Endothelial cell (in vitro differentiated cells): ENCODE measurements at regions not wholly inside any gene's neighbourhood (a gene's known extent, or its start where the extent isn't known, plus 50 kb on each side); places are given as distances from the start of the nearest gene placed in this dataset.

ENCODE experiments used
- DNase-seq: peaks from one replicate; pipeline ENCODE4 v3.0.0; 2021; ENCODE audit warnings: low spot score
- H3K27ac Mint-ChIP-seq: one replicate; pipeline ENCODE4 v1.8.0; 2021; ENCODE audit warnings: mixed read lengths, inconsistent platforms; ENCODE audit not compliant: unreplicated experiment
- H3K27me3 Mint-ChIP-seq: one replicate; pipeline ENCODE4 v1.8.0; 2021; ENCODE audit warnings: mild to moderate bottlenecking, moderate library complexity, mixed read lengths, inconsistent platforms; ENCODE audit not compliant: unreplicated experiment
- H3K36me3 Mint-ChIP-seq: one replicate; pipeline ENCODE4 v1.8.0; 2021; ENCODE audit warnings: mild to moderate bottlenecking, low read depth, mixed read lengths, inconsistent platforms; ENCODE audit not compliant: unreplicated experiment
- H3K4me1 Mint-ChIP-seq: one replicate; pipeline ENCODE4 v1.8.0; 2021; ENCODE audit warnings: mild to moderate bottlenecking, mixed read lengths, inconsistent platforms; ENCODE audit not compliant: unreplicated experiment
- H3K4me3 Mint-ChIP-seq: one replicate; pipeline ENCODE4 v1.8.0; 2021; ENCODE audit warnings: mild to moderate bottlenecking, mixed read lengths, inconsistent platforms; ENCODE audit not compliant: unreplicated experiment
- H3K9me3 Mint-ChIP-seq: one replicate; pipeline ENCODE4 v1.8.0; 2021; ENCODE audit warnings: mixed read lengths, inconsistent platforms; ENCODE audit not compliant: unreplicated experiment
- CTCF ChIP-seq: fragments of 200-600 bp; sonication (generic); IDR thresholded peaks from one replicate; pipeline ENCODE4 v1.5.0; 2021; ENCODE audit warnings: antibody characterized with exemption; ENCODE audit not compliant: unreplicated experiment

GRCh38 chr13:44270150-44270549, 103.5 kb upstream of the SERP2 start:
- TF ChIP-seq CTCF, result no peak
- no peaks in the 10 kb centered on the region for H3K4me1 Mint-ChIP-seq
- no peaks in the 10 kb centered on the region for H3K36me3 Mint-ChIP-seq
- H3K4me3 Mint-ChIP-seq, result no peak overlapping the region
- H3K27ac Mint-ChIP-seq, result no peak overlapping the region
- no peaks in the 10 kb centered on the region for H3K27me3 Mint-ChIP-seq
- DNase-seq, result no peak
- no peaks in the 10 kb centered on the region for H3K9me3 Mint-ChIP-seq

GRCh38 chr13:44271031-44271455, 102.6 kb upstream of the SERP2 start:
- H3K27me3 Mint-ChIP-seq, result no peaks in the 10 kb centered on the region
- H3K4me1 Mint-ChIP-seq, result no peaks in the 10 kb centered on the region
- no peaks in the 10 kb centered on the region for H3K9me3 Mint-ChIP-seq
- H3K36me3 Mint-ChIP-seq, result no peaks in the 10 kb centered on the region
- no peak for TF ChIP-seq CTCF
- H3K27ac Mint-ChIP-seq, result no peak overlapping the region
- no peak overlapping the region for H3K4me3 Mint-ChIP-seq
- DNase-seq, result no peak

GRCh38 chr13:44271473-44271872, 102.2 kb upstream of the SERP2 start:
- H3K27ac Mint-ChIP-seq, result no peak overlapping the region
- no peaks in the 10 kb centered on the region for H3K27me3 Mint-ChIP-seq
- no peaks in the 10 kb centered on the region for H3K9me3 Mint-ChIP-seq
- no peak for DNase-seq
- H3K36me3 Mint-ChIP-seq, result no peaks in the 10 kb centered on the region
- H3K4me3 Mint-ChIP-seq, result no peak overlapping the region
- TF ChIP-seq CTCF, result no peak
- no peaks in the 10 kb centered on the region for H3K4me1 Mint-ChIP-seq

GRCh38 chr13:44271915-44272341, 101.7 kb upstream of the SERP2 start:
- Mint-ChIP-seq H3K4me3 (no peak overlapping the region), H3K4me1 (no peaks in the 10 kb centered on the region), H3K36me3 (no peaks in the 10 kb centered on the region), H3K9me3 (no peaks in the 10 kb centered on the region), H3K27me3 (no peaks in the 10 kb centered on the region), H3K27ac (no peak overlapping the region)
- no peak for TF ChIP-seq CTCF
- no peak for DNase-seq

GRCh38 chr13:44272692-44273091, 100.9 kb upstream of the SERP2 start:
- no peak for TF ChIP-seq CTCF
- Mint-ChIP-seq H3K4me3 (no peak overlapping the region), H3K9me3 (no peaks in the 10 kb centered on the region), H3K4me1 (no peaks in the 10 kb centered on the region), H3K27me3 (no peaks in the 10 kb centered on the region), H3K27ac (no peak overlapping the region), H3K36me3 (no peaks in the 10 kb centered on the region)
- DNase-seq, result no peak
